T-cell (primary cell): ENCODE measurements at regions not wholly inside any gene's neighbourhood (a gene's known extent, or its start where the extent isn't known, plus 50 kb on each side); places are given as distances from the start of the nearest gene placed in this dataset.

Experiments used
- ATAC-seq, 4 experiments: fragments of 200-7000 bp in 3 of 4; fragments of 150-1000 bp in 1 of 4; cut with Tn5 transposase; replicated peaks in 1 of 4; 1 replicate in 3 of 4; 2 replicates in 1 of 4; pipeline ENCODE4 v1.10.0; 2021; ENCODE audit warnings: moderate library complexity in 3 of 4, mild to moderate bottlenecking in 2 of 4, moderate number of reproducible peaks in 1 of 4
- CTCF ChIA-PET, 2 donors: fragments of 300-600 bp; sonication (Branson Sonifier 250); formaldehyde crosslinking; loops; one replicate each; lab custom pipeline; 2022; ENCODE audit warnings: antibody characterized with exemption in 2 of 2; lab: Charles Lee
- POLR2A ChIA-PET, 2 donors: fragments of 300-600 bp; sonication (Branson Sonifier 250); formaldehyde crosslinking; loops; one replicate each; lab custom pipeline; 2022; ENCODE audit warnings: antibody characterized with exemption in 2 of 2; lab: Charles Lee
- DNase-seq, 35 experiments: peaks; one replicate each; pipeline versions ENCODE4 v3.0.0 to v3.0.0-alpha.2; 2013 to 2023
- H3K27ac ChIP-seq: one replicate; pipeline ENCODE4 v1.5.1; 2013; ENCODE audit warnings: low read length
- H3K27me3 ChIP-seq, 2 experiments: replicated peaks in 1 of 2; 1 replicate in 1 of 2; 2 replicates in 1 of 2; pipeline versions ENCODE4 v1.6.1 to v1.7.0; 2013; ENCODE audit warnings: low read length in 1 of 2, mixed read lengths in 1 of 2; ENCODE audit not compliant: control insufficient read depth in 2 of 2, insufficient read depth in 2 of 2; ENCODE audit errors: extremely low read depth in 1 of 2
- H3K36me3 ChIP-seq, 2 donors: 1 replicate in 1 of 2; 2 replicates in 1 of 2; pipeline versions ENCODE4 v1.6.1 to v1.7.0; 2013; ENCODE audit warnings: low read length in 1 of 2; ENCODE audit not compliant: control insufficient read depth in 2 of 2, insufficient read depth in 1 of 2; ENCODE audit errors: extremely low read depth in 1 of 2
- H3K4me1 ChIP-seq, 2 experiments: 1 replicate in 1 of 2; 2 replicates in 1 of 2; pipeline versions ENCODE4 v1.6.1 to v1.7.0; 2013; ENCODE audit warnings: low read length in 2 of 2, mixed read lengths in 1 of 2; ENCODE audit not compliant: insufficient read depth in 2 of 2, control insufficient read depth in 1 of 2; ENCODE audit errors: extremely low read depth in 1 of 2
- H3K4me3 ChIP-seq, 2 donors: 1 replicate in 1 of 2; 2 replicates in 1 of 2; pipeline versions ENCODE4 v1.5.1 to v1.7.0; 2013; ENCODE audit warnings: mild to moderate bottlenecking in 2 of 2, low read length in 1 of 2, moderate library complexity in 1 of 2; ENCODE audit not compliant: control insufficient read depth in 1 of 2; ENCODE audit errors: extremely low read depth in 1 of 2
- H3K9me3 ChIP-seq: 2 replicates; pipeline ENCODE4 v1.7.0; 2013
- H3K27ac Mint-ChIP-seq, 2 donors: one replicate each; pipeline ENCODE4 v1.8.0; 2020 to 2021; ENCODE audit warnings: mild to moderate bottlenecking in 2 of 2, mixed read lengths in 2 of 2
- H3K27me3 Mint-ChIP-seq, 2 donors: one replicate each; pipeline ENCODE4 v1.8.0; 2021 to 2022; ENCODE audit warnings: mixed read lengths in 2 of 2
- H3K36me3 Mint-ChIP-seq: one replicate; pipeline ENCODE4 v1.8.0; 2021; ENCODE audit warnings: mixed read lengths
- H3K4me1 Mint-ChIP-seq, 3 donors: one replicate each; pipeline ENCODE4 v1.8.0; 2020 to 2022; ENCODE audit warnings: mixed read lengths in 3 of 3, mild to moderate bottlenecking in 1 of 3
- H3K4me3 Mint-ChIP-seq, 3 donors: one replicate each; pipeline ENCODE4 v1.8.0; 2020 to 2022; ENCODE audit warnings: mild to moderate bottlenecking in 3 of 3, mixed read lengths in 3 of 3, moderate library complexity in 3 of 3
- H3K9me3 Mint-ChIP-seq, 3 donors: one replicate each; pipeline ENCODE4 v1.8.0; 2020 to 2022; ENCODE audit warnings: mixed read lengths in 3 of 3
- WGBS: methylation state at CpG from one replicate; pipeline ENCODE4 v1.1.5; 2013; ENCODE audit warnings: missing lambda C conversion rate; ENCODE audit not compliant: insufficient coverage; 5-methylcytosine and 5-hydroxymethylcytosine counted together

DNA sequence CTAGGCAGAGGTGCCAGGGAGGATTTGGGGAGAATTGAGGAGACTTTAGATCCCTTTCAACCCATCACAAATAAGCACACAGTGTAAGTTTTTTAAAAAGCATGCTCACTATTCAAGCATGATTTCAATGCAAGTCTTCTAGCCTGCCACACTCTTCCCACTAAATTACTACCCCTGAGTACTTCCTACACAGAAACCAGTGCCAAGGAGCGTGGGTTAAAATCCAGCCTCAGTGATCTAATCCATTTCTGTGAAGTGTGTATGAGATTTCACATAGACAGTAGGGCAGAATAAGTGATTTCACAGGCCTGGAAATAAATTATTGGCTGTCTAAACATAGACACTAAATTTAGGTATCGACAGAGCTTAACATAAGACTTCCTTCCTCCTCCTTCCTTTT lies 142.9 kb upstream of the ATP1B1 start:
- Histone ChIP-seq H3K4me1 (no peaks in the 10 kb centered on the region), H3K27me3 (no peaks in the 10 kb centered on the region), H3K9me3 (no peaks in the 10 kb centered on the region), H3K27ac (no peak overlapping the region), H3K36me3 (no peaks in the 10 kb centered on the region), H3K4me3 (no peak overlapping the region)
- POLR2A ChIA-PET = no interaction called here
- H3K9me3 Mint-ChIP-seq = peaks cover 0 to 8% (median 0%) of the 10 kb centered on the region in 3 donors
- no peak for DNase-seq
- peaks cover 4 to 5% of the 10 kb centered on the region in 2 donors for H3K27me3 Mint-ChIP-seq
- ATAC-seq = no peak
- H3K4me1 Mint-ChIP-seq = no peaks in the 10 kb centered on the region
- H3K4me3 Mint-ChIP-seq = no peak overlapping the region
- no peaks in the 10 kb centered on the region for H3K36me3 Mint-ChIP-seq
- 60% methylated on average over 1 of the region's 2 CpGs for WGBS
- CTCF ChIA-PET = no interaction called here
- H3K27ac Mint-ChIP-seq = no peak overlapping the region

DNA sequence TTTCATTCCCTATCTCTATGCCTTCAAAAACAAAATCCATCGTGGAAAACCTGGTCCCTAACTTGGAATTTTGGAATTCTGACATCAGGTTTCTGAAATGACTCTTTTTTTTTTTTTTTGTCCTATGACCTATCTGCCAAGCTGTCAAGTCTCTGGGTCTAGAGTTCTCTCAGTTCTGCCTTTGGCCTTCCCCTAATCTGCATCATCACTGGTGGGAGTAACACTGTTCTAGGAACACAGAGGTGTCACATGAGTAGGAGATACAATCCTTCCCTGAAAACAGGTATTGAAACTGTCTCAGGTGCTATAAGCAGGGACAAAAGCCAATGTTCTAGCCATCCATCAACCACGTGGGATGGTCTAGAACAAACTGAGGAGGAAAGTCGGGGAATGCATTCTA lies 142.0 kb upstream of the ATP1B1 start:
- Mint-ChIP-seq H3K9me3 (peaks cover 0 to 8% (median 0%) of the 10 kb centered on the region in 3 donors), H3K4me3 (no peak overlapping the region), H3K4me1 (no peaks in the 10 kb centered on the region), H3K27ac (no peak overlapping the region), H3K27me3 (peaks cover 4 to 5% of the 10 kb centered on the region in 2 donors), H3K36me3 (no peaks in the 10 kb centered on the region)
- Histone ChIP-seq H3K4me3 (no peak overlapping the region), H3K36me3 (no peaks in the 10 kb centered on the region), H3K4me1 (no peaks in the 10 kb centered on the region), H3K27me3 (no peaks in the 10 kb centered on the region), H3K9me3 (no peaks in the 10 kb centered on the region), H3K27ac (no peak overlapping the region)
- ChIA-PET POLR2A (no interaction called here), CTCF (no interaction called here)
- WGBS = 83% methylated on average over 1 of the region's 3 CpGs
- ATAC-seq (no peak), DNase-seq (no peak)

DNA sequence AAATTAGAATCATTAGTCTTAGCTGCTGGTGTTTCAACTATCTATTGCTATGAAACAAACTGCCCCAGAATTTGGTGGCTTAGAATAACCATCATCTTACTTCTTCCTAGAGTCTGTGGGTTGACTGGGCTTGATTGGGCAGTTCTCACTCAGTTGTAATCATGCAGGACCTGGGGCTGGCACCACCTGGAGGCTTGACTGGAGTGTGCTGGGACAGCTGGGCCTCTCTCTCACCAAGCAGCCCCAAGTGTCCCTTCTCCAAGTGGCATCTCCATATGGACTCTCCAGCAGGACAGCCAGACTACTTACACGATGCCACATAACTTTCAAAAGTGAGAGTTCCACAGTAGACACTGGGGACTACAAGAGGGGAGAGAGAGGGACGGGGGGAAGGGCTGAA lies 140.3 kb upstream of the ATP1B1 start:
- Histone ChIP-seq H3K27ac (no peak overlapping the region), H3K27me3 (no peaks in the 10 kb centered on the region), H3K4me1 (no peaks in the 10 kb centered on the region), H3K4me3 (no peak overlapping the region), H3K36me3 (no peaks in the 10 kb centered on the region), H3K9me3 (no peaks in the 10 kb centered on the region)
- H3K27ac Mint-ChIP-seq = no peak overlapping the region
- H3K4me1 Mint-ChIP-seq = no peaks in the 10 kb centered on the region
- DNase-seq = no peak
- CTCF ChIA-PET = no interaction called here
- WGBS = 67% methylated on average over 1 of the region's 2 CpGs
- no peak overlapping the region for H3K4me3 Mint-ChIP-seq
- no peaks in the 10 kb centered on the region for H3K36me3 Mint-ChIP-seq
- peaks cover 0 to 7% (median 0%) of the 10 kb centered on the region in 3 donors for H3K9me3 Mint-ChIP-seq
- POLR2A ChIA-PET = no interaction called here
- peaks cover 0 to 4% of the 10 kb centered on the region in 2 donors for H3K27me3 Mint-ChIP-seq
- no peak for ATAC-seq

DNA sequence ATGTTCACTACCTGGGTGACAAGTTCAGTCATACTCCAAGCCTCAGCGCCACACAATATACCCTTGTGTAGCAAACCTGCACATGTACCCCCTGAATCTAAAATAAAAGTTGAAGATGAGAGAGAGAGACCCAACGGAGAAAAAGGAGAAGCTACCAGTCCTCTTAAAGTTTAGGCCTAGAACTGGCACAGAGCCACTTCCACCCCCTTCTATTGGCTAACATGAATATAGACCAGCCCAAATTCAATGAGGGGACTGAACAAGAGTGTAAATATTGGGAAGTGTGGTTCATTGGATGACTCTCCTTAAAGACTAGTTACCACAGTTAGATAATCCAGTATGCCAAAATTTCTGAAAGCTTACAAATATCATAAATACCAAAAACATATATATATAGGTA lies 139.9 kb upstream of the ATP1B1 start:
- no CpG with 5 or more reads among the region's 2 CpGs for WGBS
- ATAC-seq (no peak), DNase-seq (no peak)
- Histone ChIP-seq H3K27me3 (no peaks in the 10 kb centered on the region), H3K4me1 (no peaks in the 10 kb centered on the region), H3K9me3 (no peaks in the 10 kb centered on the region), H3K36me3 (no peaks in the 10 kb centered on the region), H3K4me3 (no peak overlapping the region), H3K27ac (no peak overlapping the region)
- H3K27me3 Mint-ChIP-seq = peaks cover 0 to 4% of the 10 kb centered on the region in 2 donors
- no peaks in the 10 kb centered on the region for H3K4me1 Mint-ChIP-seq
- CTCF ChIA-PET = no interaction called here
- no peak overlapping the region for H3K27ac Mint-ChIP-seq
- H3K36me3 Mint-ChIP-seq = no peaks in the 10 kb centered on the region
- no peak overlapping the region for H3K4me3 Mint-ChIP-seq
- POLR2A ChIA-PET = no interaction called here
- peaks cover 0 to 3% (median 0%) of the 10 kb centered on the region in 3 donors for H3K9me3 Mint-ChIP-seq

DNA sequence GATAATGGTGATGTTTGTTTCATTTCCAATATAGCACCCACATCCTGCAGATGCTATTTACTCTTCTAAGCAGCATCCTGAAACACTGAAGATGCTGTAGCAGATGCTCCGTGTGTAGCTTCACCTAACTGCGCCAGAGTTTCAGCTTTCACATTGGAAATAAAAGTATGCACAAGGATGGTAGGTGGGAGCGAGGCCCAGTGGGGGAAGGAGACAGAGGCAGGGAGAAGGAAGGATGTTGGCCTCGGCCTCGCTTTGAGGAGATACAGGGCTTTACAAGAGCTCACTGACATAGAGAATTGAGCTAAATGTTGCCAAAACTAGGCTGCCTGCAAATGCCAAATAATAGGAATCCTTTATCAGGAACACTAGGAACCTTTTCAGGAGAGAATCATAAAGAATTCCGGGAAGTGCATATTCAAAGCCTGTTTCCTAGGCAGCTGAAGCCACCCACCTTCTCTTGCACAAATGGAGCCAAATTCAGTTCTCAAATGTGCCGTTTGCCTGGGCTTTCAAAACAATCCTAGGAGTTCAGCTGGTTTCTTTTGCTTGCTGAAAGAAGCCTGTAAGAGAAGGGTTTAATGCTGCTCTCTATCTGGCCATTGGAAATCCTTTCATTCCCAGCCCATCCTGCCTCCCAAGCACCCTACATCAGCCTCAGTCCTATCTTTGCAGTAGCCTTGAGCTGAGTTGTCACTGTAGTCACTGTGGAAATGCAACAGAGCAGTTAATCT lies 135.4 kb upstream of the ATP1B1 start:
- Histone ChIP-seq H3K4me3 (no peak overlapping the region), H3K4me1 (no peaks in the 10 kb centered on the region), H3K27me3 (no peaks in the 10 kb centered on the region), H3K36me3 (no peaks in the 10 kb centered on the region), H3K27ac (no peak overlapping the region), H3K9me3 (no peaks in the 10 kb centered on the region)
- Mint-ChIP-seq H3K4me1 (no peaks in the 10 kb centered on the region), H3K4me3 (no peak overlapping the region), H3K36me3 (no peaks in the 10 kb centered on the region), H3K9me3 (no peaks in the 10 kb centered on the region), H3K27ac (no peak overlapping the region), H3K27me3 (peaks cover 0 to 4% of the 10 kb centered on the region in 2 donors)
- 93% methylated on average over 3 of the region's 7 CpGs for WGBS
- ChIA-PET POLR2A (no interaction called here), CTCF (no interaction called here)
- DNase-seq (no peak), ATAC-seq (no peak)

DNA sequence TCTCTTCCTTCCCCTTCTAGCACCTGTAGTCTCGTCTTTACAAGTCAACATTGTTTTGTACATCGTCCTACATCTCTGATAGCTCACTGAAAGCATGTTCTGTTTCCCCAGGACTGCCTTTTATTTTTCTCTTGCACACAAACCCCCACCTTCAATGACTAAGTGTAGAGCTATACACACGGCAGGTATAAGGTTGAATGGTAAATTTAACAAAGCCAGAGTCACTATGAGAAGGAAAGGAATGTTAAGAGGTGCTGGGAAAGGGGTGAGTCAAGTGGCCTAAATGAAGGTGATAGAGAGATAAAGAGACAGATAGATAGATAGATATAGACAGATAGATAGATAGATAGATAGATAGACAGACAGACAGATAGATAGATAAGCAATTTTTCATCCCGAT lies 134.3 kb upstream of the ATP1B1 start:
- Mint-ChIP-seq H3K27me3 (peaks cover 0 to 4% of the 10 kb centered on the region in 2 donors), H3K9me3 (no peaks in the 10 kb centered on the region), H3K4me1 (no peaks in the 10 kb centered on the region), H3K36me3 (no peaks in the 10 kb centered on the region), H3K27ac (no peak overlapping the region), H3K4me3 (no peak overlapping the region)
- no peaks in the 10 kb centered on the region for H3K9me3 ChIP-seq
- DNase-seq (no peak), ATAC-seq (no peak)
- H3K4me3 ChIP-seq = no peak overlapping the region
- H3K27ac ChIP-seq = no peak overlapping the region
- H3K27me3 ChIP-seq = no peaks in the 10 kb centered on the region
- H3K36me3 ChIP-seq = no peaks in the 10 kb centered on the region
- ChIA-PET CTCF (no interaction called here), POLR2A (no interaction called here)
- WGBS = 69% methylated on average over 2 of the region's 4 CpGs
- no peaks in the 10 kb centered on the region for H3K4me1 ChIP-seq

DNA sequence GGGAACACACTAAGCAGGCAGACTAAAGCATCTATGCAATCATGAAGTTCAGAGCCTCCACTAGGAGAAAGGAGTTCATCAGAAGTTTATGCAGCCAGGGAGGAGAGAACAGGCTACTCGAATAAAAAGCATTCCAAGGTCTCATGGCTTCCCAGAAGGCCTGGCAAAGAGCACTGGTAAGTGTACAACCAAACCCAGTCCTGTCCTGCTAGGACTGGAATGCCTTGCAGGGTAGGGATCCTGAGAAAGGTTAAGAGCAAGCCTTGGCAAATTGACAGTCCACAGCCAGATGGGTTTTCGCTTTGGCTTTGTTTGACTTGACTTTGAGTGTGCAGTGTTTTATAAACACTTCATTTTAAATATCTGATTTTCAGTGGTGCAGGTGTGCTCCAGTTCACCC lies 133.6 kb upstream of the ATP1B1 start:
- H3K4me1 Mint-ChIP-seq = no peaks in the 10 kb centered on the region
- H3K36me3 ChIP-seq = no peaks in the 10 kb centered on the region
- WGBS = 38% methylated on average over 1 of the region's 2 CpGs
- H3K4me3 Mint-ChIP-seq = no peak overlapping the region
- H3K9me3 Mint-ChIP-seq = no peaks in the 10 kb centered on the region
- ChIA-PET CTCF (no interaction called here), POLR2A (no interaction called here)
- H3K9me3 ChIP-seq = no peaks in the 10 kb centered on the region
- H3K4me3 ChIP-seq = no peak overlapping the region
- no peaks in the 10 kb centered on the region for H3K27me3 ChIP-seq
- H3K27me3 Mint-ChIP-seq = peaks cover 0 to 4% of the 10 kb centered on the region in 2 donors
- no peaks in the 10 kb centered on the region for H3K4me1 ChIP-seq
- ATAC-seq (no peak), DNase-seq (no peak)
- no peak overlapping the region for H3K27ac ChIP-seq
- no peaks in the 10 kb centered on the region for H3K36me3 Mint-ChIP-seq
- H3K27ac Mint-ChIP-seq = no peak overlapping the region
